GM23338 (cell line): ENCODE measurements at regions not wholly inside any gene's neighbourhood (a gene's known extent, or its start where the extent isn't known, plus 50 kb on each side); places are given as distances from the start of the nearest gene placed in this dataset.

Source experiments
- ATAC-seq: fragments of 200-7000 bp; cut with Tn5 transposase; 3 replicates; pipeline ENCODE4 v1.9.1; 2020
- DNase-seq: peaks from one replicate; pipeline ENCODE4 v3.0.0-alpha.2; 2015; ENCODE audit warnings: low spot score
- H2AFZ ChIP-seq: fragments of 200-600 bp; sonication (generic); 2 replicates; pipeline ENCODE4 v1.8.0; 2016; ENCODE audit warnings: antibody characterized with exemption, mild to moderate bottlenecking, moderate library complexity
- H3F3A ChIP-seq: fragments of 200-600 bp; sonication (generic); replicated peaks from 2 replicates; pipeline ENCODE4 v1.8.0; 2017; ENCODE audit warnings: antibody characterized with exemption, mixed run types, low read depth
- H3K27ac ChIP-seq: fragments of 200-600 bp; sonication (generic); 2 replicates; pipeline ENCODE4 v1.6.1; 2016; ENCODE audit warnings: low read depth
- H3K27me3 ChIP-seq: fragments of 200-600 bp; sonication (generic); 2 replicates; pipeline ENCODE4 v1.8.0; 2016; ENCODE audit warnings: mild to moderate bottlenecking, mixed run types, moderate library complexity; ENCODE audit not compliant: insufficient read depth
- H3K36me3 ChIP-seq: fragments of 200-600 bp; sonication (generic); 2 replicates; pipeline ENCODE4 v1.8.0; 2016; ENCODE audit warnings: mild to moderate bottlenecking; ENCODE audit not compliant: insufficient read depth
- H3K4me1 ChIP-seq: fragments of 200-600 bp; sonication (generic); 2 replicates; pipeline ENCODE4 v1.8.0; 2016; ENCODE audit warnings: mild to moderate bottlenecking, moderate library complexity; ENCODE audit not compliant: insufficient read depth
- H3K4me2 ChIP-seq: fragments of 200-600 bp; sonication (generic); 2 replicates; pipeline ENCODE4 v1.7.1; 2017; ENCODE audit warnings: mixed run types
- H3K4me3 ChIP-seq: fragments of 200-600 bp; sonication (generic); 2 replicates; pipeline ENCODE4 v1.6.1; 2016; ENCODE audit warnings: mixed run types
- H3K79me2 ChIP-seq: fragments of 200-600 bp; sonication (generic); replicated peaks from 2 replicates; pipeline ENCODE4 v1.8.0; 2017; ENCODE audit warnings: mild to moderate bottlenecking; ENCODE audit not compliant: insufficient read depth
- H3K9me2 ChIP-seq: fragments of 200-600 bp; sonication (generic); 2 replicates; pipeline ENCODE4 v1.8.0; 2017; ENCODE audit not compliant: insufficient read depth
- H4K20me1 ChIP-seq: fragments of 200-600 bp; sonication (generic); replicated peaks from 2 replicates; pipeline ENCODE4 v1.8.0; 2017; ENCODE audit warnings: mild to moderate bottlenecking; ENCODE audit not compliant: insufficient read depth
- H3K27ac Mint-ChIP-seq: 2 replicates; pipeline ENCODE4 v1.8.0; 2020; ENCODE audit warnings: inconsistent platforms, mild to moderate bottlenecking, moderate library complexity, mixed read lengths
- H3K27me3 Mint-ChIP-seq: 3 replicates; pipeline ENCODE4 v1.8.0; 2022; ENCODE audit warnings: low read depth, mild to moderate bottlenecking, moderate library complexity, mixed read lengths, inconsistent platforms; ENCODE audit not compliant: insufficient read depth, poor library complexity
- H3K36me3 Mint-ChIP-seq: 3 replicates; pipeline ENCODE4 v1.8.0; 2021; ENCODE audit warnings: low read depth, mild to moderate bottlenecking, inconsistent platforms, moderate library complexity, mixed read lengths
- H3K4me1 Mint-ChIP-seq: 3 replicates; pipeline ENCODE4 v1.8.0; 2020; ENCODE audit warnings: mild to moderate bottlenecking, inconsistent platforms, mixed read lengths
- H3K4me3 Mint-ChIP-seq: 3 replicates; pipeline ENCODE4 v1.8.0; 2021; ENCODE audit warnings: moderate library complexity, mild to moderate bottlenecking, inconsistent platforms, mixed read lengths
- H3K9me3 Mint-ChIP-seq: 3 replicates; pipeline ENCODE4 v1.8.0; 2020; ENCODE audit warnings: moderate library complexity, mild to moderate bottlenecking, inconsistent platforms, mixed read lengths
- CREB1 ChIP-seq: fragments of 250-450 bp; sonication (Bioruptor Pico); IDR thresholded peaks from 2 replicates; pipeline ENCODE4 v1.5.0; 2020; ENCODE audit warnings: low read depth, mild to moderate bottlenecking, moderate library complexity
- ETS1 ChIP-seq: IDR thresholded peaks from 2 replicates; pipeline ENCODE4 v1.6.1; 2016; ENCODE audit warnings: antibody characterized with exemption
- EZH2 ChIP-seq: fragments of 200-600 bp; sonication (generic); IDR thresholded peaks from one replicate; pipeline ENCODE4 v1.8.0; 2017; ENCODE audit warnings: antibody characterized with exemption, mild to moderate bottlenecking, low read depth; ENCODE audit not compliant: unreplicated experiment
- EZH2phosphoT487 ChIP-seq: fragments of 200-600 bp; sonication (generic); IDR thresholded peaks from one replicate; pipeline ENCODE4 v1.8.1; 2018; ENCODE audit warnings: antibody characterized with exemption; ENCODE audit not compliant: unreplicated experiment
- JUNB ChIP-seq: IDR thresholded peaks from one replicate; pipeline ENCODE4 v1.6.1; 2016; ENCODE audit warnings: antibody characterized with exemption; ENCODE audit not compliant: unreplicated experiment
- NANOG ChIP-seq: IDR thresholded peaks from 2 replicates; pipeline ENCODE4 v1.6.1; 2016; ENCODE audit warnings: antibody characterized with exemption, borderline replicate concordance
- POLR2AphosphoS5 ChIP-seq: IDR thresholded peaks from 2 replicates; pipeline ENCODE4 v1.6.1; 2016; ENCODE audit warnings: antibody characterized with exemption, low read depth
- REST ChIP-seq: IDR thresholded peaks from one replicate; pipeline ENCODE4 v1.6.1; 2018; ENCODE audit warnings: antibody characterized with exemption; ENCODE audit not compliant: unreplicated experiment
- STAT1 ChIP-seq: IDR thresholded peaks from one replicate; pipeline ENCODE4 v1.6.1; 2016; ENCODE audit warnings: antibody characterized with exemption; ENCODE audit not compliant: unreplicated experiment
- ZNF114 ChIP-seq: fragments of 250-450 bp; sonication (Bioruptor Pico); IDR thresholded peaks from 2 replicates; pipeline ENCODE4 v1.5.0; 2020; ENCODE audit warnings: mild to moderate bottlenecking, moderate library complexity
- ZNF331 ChIP-seq: fragments of 250-450 bp; sonication (Bioruptor Pico); IDR thresholded peaks from 2 replicates; pipeline ENCODE4 v1.5.0; 2020; ENCODE audit warnings: low read depth, mild to moderate bottlenecking, moderate library complexity
- ZNF462 ChIP-seq: fragments of 250-450 bp; sonication (Bioruptor Pico); IDR thresholded peaks from 2 replicates; pipeline ENCODE4 v1.5.0; 2020; ENCODE audit warnings: mild to moderate bottlenecking, moderate library complexity
- TF ChIP-seq, protein P1 (sequence below), 2 experiments: fragments of 200-600 bp in 1 of 2; sonication (generic) in 1 of 2; conservative IDR thresholded peaks; 2 replicates each; pipeline versions ENCODE4 v1.5.1 to v1.6.1; 2016 to 2017; ENCODE audit warnings: antibody characterized with exemption in 2 of 2, low read depth in 2 of 2, mild to moderate bottlenecking in 2 of 2, moderate library complexity in 1 of 2

- peaks cover 6% of the 10 kb centered on the region; the same call in 2 of the 3 replicates for H3K36me3 Mint-ChIP-seq
- TF ChIP-seq EZH2phosphoT487, result no peak
- TF ChIP-seq CREB1 (CRISPR knock-in tag), result no peak
- TF ChIP-seq JUNB, result no peak
- TF ChIP-seq ETS1, result no peak
- TF ChIP-seq POLR2AphosphoS5, result no peak
- TF ChIP-seq ZNF331 (CRISPR knock-in tag), result no peak
- TF ChIP-seq, protein P1, sequence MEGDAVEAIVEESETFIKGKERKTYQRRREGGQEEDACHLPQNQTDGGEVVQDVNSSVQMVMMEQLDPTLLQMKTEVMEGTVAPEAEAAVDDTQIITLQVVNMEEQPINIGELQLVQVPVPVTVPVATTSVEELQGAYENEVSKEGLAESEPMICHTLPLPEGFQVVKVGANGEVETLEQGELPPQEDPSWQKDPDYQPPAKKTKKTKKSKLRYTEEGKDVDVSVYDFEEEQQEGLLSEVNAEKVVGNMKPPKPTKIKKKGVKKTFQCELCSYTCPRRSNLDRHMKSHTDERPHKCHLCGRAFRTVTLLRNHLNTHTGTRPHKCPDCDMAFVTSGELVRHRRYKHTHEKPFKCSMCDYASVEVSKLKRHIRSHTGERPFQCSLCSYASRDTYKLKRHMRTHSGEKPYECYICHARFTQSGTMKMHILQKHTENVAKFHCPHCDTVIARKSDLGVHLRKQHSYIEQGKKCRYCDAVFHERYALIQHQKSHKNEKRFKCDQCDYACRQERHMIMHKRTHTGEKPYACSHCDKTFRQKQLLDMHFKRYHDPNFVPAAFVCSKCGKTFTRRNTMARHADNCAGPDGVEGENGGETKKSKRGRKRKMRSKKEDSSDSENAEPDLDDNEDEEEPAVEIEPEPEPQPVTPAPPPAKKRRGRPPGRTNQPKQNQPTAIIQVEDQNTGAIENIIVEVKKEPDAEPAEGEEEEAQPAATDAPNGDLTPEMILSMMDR (conservative IDR thresholded peaks at IDR 0.05; ENCODE audit: low read depth in 2 of 2), result no peak
- TF ChIP-seq ZNF114 (CRISPR knock-in tag), result no peak
- TF ChIP-seq EZH2, result no peak
- TF ChIP-seq NANOG, result no peak
- no peak for TF ChIP-seq REST
- no peak for TF ChIP-seq ZNF462
- TF ChIP-seq STAT1, result no peak
Observed at GRCh38 chr18:42310956-42311355, 355.9 kb downstream of the PIK3C3 start.

More at GRCh38 chr18:42310956-42311355, 355.9 kb downstream of the PIK3C3 start:
- Histone ChIP-seq H3K27ac (no peak overlapping the region), H3K4me3 (no peak overlapping the region), H3K4me1 (no peaks in the 10 kb centered on the region; the same call in 1 of the 2 replicates), H3K9me2 (0 out of 2 replicates have a peak, but pooled peaks cover 3% of the 10 kb centered on the region), H3K27me3 (no peaks in the 10 kb centered on the region), H4K20me1 (no peaks in the 10 kb centered on the region), H3K4me2 (no peak overlapping the region), H3K79me2 (no peaks in the 10 kb centered on the region), H3F3A (no peaks in the 10 kb centered on the region), H2AFZ (no peak overlapping the region), H3K36me3 (no peaks in the 10 kb centered on the region; the same call in 1 of the 2 replicates)
- H3K27me3 Mint-ChIP-seq, result no peaks in the 10 kb centered on the region
- H3K9me3 Mint-ChIP-seq, result peaks cover 10% of the 10 kb centered on the region; the same call in 2 of the 3 replicates
- ATAC-seq (no peak), DNase-seq (peak; percentile 7)
- no peak overlapping the region for H3K27ac Mint-ChIP-seq
- no peak overlapping the region for H3K4me3 Mint-ChIP-seq
- H3K4me1 Mint-ChIP-seq, result peaks cover 2% of the 10 kb centered on the region
